ENCODE measurements at regions not wholly inside any gene's neighbourhood (a gene's known extent, or its start where the extent isn't known, plus 50 kb on each side); places are given as distances from the start of the nearest gene placed in this dataset.

- H3K9me3 ChIP-seq (ENCODE audit: control extremely low read depth in 1 of 5, control insufficient read depth in 4 of 5, insufficient read depth in 2 of 5, low read depth in 1 of 5, low read length in 4 of 5) = peaks cover 0 to 3% (median 0%) of the 10 kb centered on the region in 5 experiments
- no peaks in the 10 kb centered on the region for H3K36me3 ChIP-seq (ENCODE audit: control insufficient read depth in 4 of 4, insufficient read depth in 4 of 4, low read length in 3 of 4)
- no peak for DNase-seq
- ChIA-PET POLR2A (no interaction called here), CTCF (no interaction called here)
- no peak overlapping the region for H3K27ac ChIP-seq (ENCODE audit: insufficient read depth in 1 of 2, low read depth in 1 of 2, low read length in 2 of 2, poor library complexity in 1 of 2, severe bottlenecking in 2 of 2)
- 70% methylated on average over 2 of the region's 2 CpGs for WGBS (ENCODE audit: insufficient coverage)
- H3K4me3 ChIP-seq (ENCODE audit: control insufficient read depth in 1 of 7, extremely low read depth in 1 of 7, insufficient read depth in 4 of 7, low read depth in 2 of 7, low read length in 6 of 7) = no peak overlapping the region
- H3K4me1 ChIP-seq (ENCODE audit: control extremely low read depth in 1 of 4, control insufficient read depth in 4 of 4, insufficient read depth in 4 of 4, low read length in 3 of 4) = no peaks in the 10 kb centered on the region
- no peaks in the 10 kb centered on the region for H3K27me3 ChIP-seq (replicated peaks in 2 of 5; ENCODE audit: control insufficient read depth in 4 of 5, insufficient read depth in 5 of 5, low read length in 4 of 5)
Observed at GRCh38 chr3:36656873-36657272, 107.5 kb downstream of the DCLK3 start.

GRCh38 chr3:36653095-36653494, 111.3 kb downstream of the DCLK3 start:
- POLR2A ChIA-PET = no interaction called here
- no peak for DNase-seq

GRCh38 chr3:36652104-36652503, 112.2 kb downstream of the DCLK3 start:
- H3K36me3 ChIP-seq (ENCODE audit: control insufficient read depth in 4 of 4, insufficient read depth in 4 of 4, low read length in 3 of 4) = no peaks in the 10 kb centered on the region
- ChIA-PET POLR2A (no interaction called here), CTCF (no interaction called here)
- no peak overlapping the region for H3K4me3 ChIP-seq (ENCODE audit: control insufficient read depth in 1 of 7, extremely low read depth in 1 of 7, insufficient read depth in 4 of 7, low read depth in 2 of 7, low read length in 6 of 7)
- H3K27ac ChIP-seq (ENCODE audit: insufficient read depth in 1 of 2, low read depth in 1 of 2, low read length in 2 of 2, poor library complexity in 1 of 2, severe bottlenecking in 2 of 2) = no peak overlapping the region
- WGBS (ENCODE audit: insufficient coverage) = no CpG with 5 or more reads among the region's 1 CpG
- peaks cover 0 to 3% (median 0%) of the 10 kb centered on the region in 5 experiments for H3K9me3 ChIP-seq (ENCODE audit: control extremely low read depth in 1 of 5, control insufficient read depth in 4 of 5, insufficient read depth in 2 of 5, low read depth in 1 of 5, low read length in 4 of 5)
- no peak for DNase-seq
- no peaks in the 10 kb centered on the region for H3K4me1 ChIP-seq (ENCODE audit: control extremely low read depth in 1 of 4, control insufficient read depth in 4 of 4, insufficient read depth in 4 of 4, low read length in 3 of 4)
- H3K27me3 ChIP-seq (replicated peaks in 2 of 5; ENCODE audit: control insufficient read depth in 4 of 5, insufficient read depth in 5 of 5, low read length in 4 of 5) = no peaks in the 10 kb centered on the region

More at GRCh38 chr3:36653095-36653494, 111.3 kb downstream of the DCLK3 start:
- no peak overlapping the region for H3K4me3 ChIP-seq (ENCODE audit: control insufficient read depth in 1 of 7, extremely low read depth in 1 of 7, insufficient read depth in 4 of 7, low read depth in 2 of 7, low read length in 6 of 7)
- no peak overlapping the region for H3K27ac ChIP-seq (ENCODE audit: insufficient read depth in 1 of 2, low read depth in 1 of 2, low read length in 2 of 2, poor library complexity in 1 of 2, severe bottlenecking in 2 of 2)
- peaks cover 0 to 3% (median 0%) of the 10 kb centered on the region in 5 experiments for H3K9me3 ChIP-seq (ENCODE audit: control extremely low read depth in 1 of 5, control insufficient read depth in 4 of 5, insufficient read depth in 2 of 5, low read depth in 1 of 5, low read length in 4 of 5)
- H3K27me3 ChIP-seq (replicated peaks in 2 of 5; ENCODE audit: control insufficient read depth in 4 of 5, insufficient read depth in 5 of 5, low read length in 4 of 5) = no peaks in the 10 kb centered on the region
- no peaks in the 10 kb centered on the region for H3K4me1 ChIP-seq (ENCODE audit: control extremely low read depth in 1 of 4, control insufficient read depth in 4 of 4, insufficient read depth in 4 of 4, low read length in 3 of 4)
- H3K36me3 ChIP-seq (ENCODE audit: control insufficient read depth in 4 of 4, insufficient read depth in 4 of 4, low read length in 3 of 4) = no peaks in the 10 kb centered on the region
- CTCF ChIA-PET = no interaction called here

GRCh38 chr3:36650271-36650671, 114.1 kb downstream of the DCLK3 start:
- Histone ChIP-seq H3K4me3 (ENCODE audit: control insufficient read depth in 1 of 7, extremely low read depth in 1 of 7, insufficient read depth in 4 of 7, low read depth in 2 of 7, low read length in 6 of 7) (no peak overlapping the region), H3K9me3 (ENCODE audit: control extremely low read depth in 1 of 5, control insufficient read depth in 4 of 5, insufficient read depth in 2 of 5, low read depth in 1 of 5, low read length in 4 of 5) (peaks cover 0 to 5% (median 0%) of the 10 kb centered on the region in 5 experiments), H3K27me3 (replicated peaks in 2 of 5; ENCODE audit: control insufficient read depth in 4 of 5, insufficient read depth in 5 of 5, low read length in 4 of 5) (no peaks in the 10 kb centered on the region), H3K4me1 (ENCODE audit: control extremely low read depth in 1 of 4, control insufficient read depth in 4 of 4, insufficient read depth in 4 of 4, low read length in 3 of 4) (no peaks in the 10 kb centered on the region), H3K27ac (ENCODE audit: insufficient read depth in 1 of 2, low read depth in 1 of 2, low read length in 2 of 2, poor library complexity in 1 of 2, severe bottlenecking in 2 of 2) (no peak overlapping the region), H3K36me3 (ENCODE audit: control insufficient read depth in 4 of 4, insufficient read depth in 4 of 4, low read length in 3 of 4) (no peaks in the 10 kb centered on the region)
- no peak for DNase-seq
- ChIA-PET CTCF (no interaction called here), POLR2A (no interaction called here)

- POLR2A ChIA-PET = no interaction called here
- Histone ChIP-seq H3K4me3 (ENCODE audit: control insufficient read depth in 1 of 7, extremely low read depth in 1 of 7, insufficient read depth in 4 of 7, low read depth in 2 of 7, low read length in 6 of 7) (no peak overlapping the region), H3K36me3 (ENCODE audit: control insufficient read depth in 4 of 4, insufficient read depth in 4 of 4, low read length in 3 of 4) (no peaks in the 10 kb centered on the region), H3K4me1 (ENCODE audit: control extremely low read depth in 1 of 4, control insufficient read depth in 4 of 4, insufficient read depth in 4 of 4, low read length in 3 of 4) (no peaks in the 10 kb centered on the region), H3K9me3 (ENCODE audit: control extremely low read depth in 1 of 5, control insufficient read depth in 4 of 5, insufficient read depth in 2 of 5, low read depth in 1 of 5, low read length in 4 of 5) (peaks cover 0 to 5% (median 0%) of the 10 kb centered on the region in 5 experiments), H3K27me3 (replicated peaks in 2 of 5; ENCODE audit: control insufficient read depth in 4 of 5, insufficient read depth in 5 of 5, low read length in 4 of 5) (no peaks in the 10 kb centered on the region), H3K27ac (ENCODE audit: insufficient read depth in 1 of 2, low read depth in 1 of 2, low read length in 2 of 2, poor library complexity in 1 of 2, severe bottlenecking in 2 of 2) (no peak overlapping the region)
- CTCF ChIA-PET = no interaction called here
- no peak for DNase-seq
- WGBS (ENCODE audit: insufficient coverage) = 85% methylated on average over 1 of the region's 1 CpG
Observed at GRCh38 chr3:36649125-36649524, 115.2 kb downstream of the DCLK3 start.

GRCh38 chr3:36648241-36649034, 115.9 kb downstream of the DCLK3 start:
- H3K27ac ChIP-seq (ENCODE audit: insufficient read depth in 1 of 2, low read depth in 1 of 2, low read length in 2 of 2, poor library complexity in 1 of 2, severe bottlenecking in 2 of 2) = no peak overlapping the region
- H3K4me1 ChIP-seq (ENCODE audit: control extremely low read depth in 1 of 4, control insufficient read depth in 4 of 4, insufficient read depth in 4 of 4, low read length in 3 of 4) = no peaks in the 10 kb centered on the region
- no peaks in the 10 kb centered on the region for H3K27me3 ChIP-seq (replicated peaks in 2 of 5; ENCODE audit: control insufficient read depth in 4 of 5, insufficient read depth in 5 of 5, low read length in 4 of 5)
- DNase-seq = no peak
- H3K36me3 ChIP-seq (ENCODE audit: control insufficient read depth in 4 of 4, insufficient read depth in 4 of 4, low read length in 3 of 4) = no peaks in the 10 kb centered on the region
- ChIA-PET CTCF (interaction anchor here (0.6 kb wide), 1 partner anchor 13 kb away, joined by 3 read pairs; no protein-coding TSS in a partner anchor), POLR2A (no interaction called here)
- WGBS (ENCODE audit: insufficient coverage) = 100% methylated on average over 2 of the region's 5 CpGs
- H3K4me3 ChIP-seq (ENCODE audit: control insufficient read depth in 1 of 7, extremely low read depth in 1 of 7, insufficient read depth in 4 of 7, low read depth in 2 of 7, low read length in 6 of 7) = no peak overlapping the region
- peaks cover 0 to 2% (median 0%) of the 10 kb centered on the region in 5 experiments for H3K9me3 ChIP-seq (ENCODE audit: control extremely low read depth in 1 of 5, control insufficient read depth in 4 of 5, insufficient read depth in 2 of 5, low read depth in 1 of 5, low read length in 4 of 5)

GRCh38 chr3:36647423-36647853, 116.9 kb downstream of the DCLK3 start:
- ChIA-PET POLR2A (no interaction called here), CTCF (interaction anchor here (0.6 kb wide), 1 partner anchor 14 kb away, joined by 3 read pairs; no protein-coding TSS in a partner anchor)
- DNase-seq = no peak
- Histone ChIP-seq H3K4me1 (ENCODE audit: control extremely low read depth in 1 of 4, control insufficient read depth in 4 of 4, insufficient read depth in 4 of 4, low read length in 3 of 4) (no peaks in the 10 kb centered on the region), H3K27ac (ENCODE audit: insufficient read depth in 1 of 2, low read depth in 1 of 2, low read length in 2 of 2, poor library complexity in 1 of 2, severe bottlenecking in 2 of 2) (no peak overlapping the region), H3K27me3 (replicated peaks in 2 of 5; ENCODE audit: control insufficient read depth in 4 of 5, insufficient read depth in 5 of 5, low read length in 4 of 5) (no peaks in the 10 kb centered on the region), H3K9me3 (ENCODE audit: control extremely low read depth in 1 of 5, control insufficient read depth in 4 of 5, insufficient read depth in 2 of 5, low read depth in 1 of 5, low read length in 4 of 5) (peaks cover 0 to 1% (median 0%) of the 10 kb centered on the region in 5 experiments), H3K36me3 (ENCODE audit: control insufficient read depth in 4 of 4, insufficient read depth in 4 of 4, low read length in 3 of 4) (no peaks in the 10 kb centered on the region), H3K4me3 (ENCODE audit: control insufficient read depth in 1 of 7, extremely low read depth in 1 of 7, insufficient read depth in 4 of 7, low read depth in 2 of 7, low read length in 6 of 7) (no peak overlapping the region)
- WGBS (ENCODE audit: insufficient coverage) = 93% methylated on average over 2 of the region's 3 CpGs
